ENCODE measurements at regions not wholly inside any gene's neighbourhood (a gene's known extent, or its start where the extent isn't known, plus 50 kb on each side); places are given as distances from the start of the nearest gene placed in this dataset.

- H3K27me3 Mint-ChIP-seq (ENCODE audit: low read depth): no peaks in the 10 kb centered on the region
- CTCF ChIA-PET: no interaction called here
- no peaks in the 10 kb centered on the region for H3K36me3 Mint-ChIP-seq (ENCODE audit: low read depth)
- DNase-seq (no peak), ATAC-seq (no peak)
- H3K4me3 Mint-ChIP-seq: no peak overlapping the region
- POLR2A ChIA-PET: no interaction called here
- H3K9me3 Mint-ChIP-seq (ENCODE audit: insufficient read depth): no peaks in the 10 kb centered on the region
- H3K4me1 Mint-ChIP-seq (ENCODE audit: low read depth): no peaks in the 10 kb centered on the region
- no peak overlapping the region for H3K27ac Mint-ChIP-seq
Observed at GRCh38 chr11:92797874-92798273, 171.6 kb upstream of the MTNR1B start.

- ATAC-seq (no peak), DNase-seq (no peak)
- Mint-ChIP-seq H3K27me3 (ENCODE audit: low read depth) (no peaks in the 10 kb centered on the region), H3K4me1 (ENCODE audit: low read depth) (no peaks in the 10 kb centered on the region), H3K27ac (no peak overlapping the region), H3K36me3 (ENCODE audit: low read depth) (no peaks in the 10 kb centered on the region), H3K4me3 (no peak overlapping the region), H3K9me3 (ENCODE audit: insufficient read depth) (no peaks in the 10 kb centered on the region)
- ChIA-PET POLR2A (no interaction called here), CTCF (no interaction called here)
Observed at GRCh38 chr11:92801685-92802084, 167.8 kb upstream of the MTNR1B start.

- ChIA-PET CTCF (no interaction called here), POLR2A (no interaction called here)
- H3K36me3 Mint-ChIP-seq (ENCODE audit: low read depth): no peaks in the 10 kb centered on the region
- no peaks in the 10 kb centered on the region for H3K9me3 Mint-ChIP-seq (ENCODE audit: insufficient read depth)
- ATAC-seq (no peak), DNase-seq (no peak)
- no peaks in the 10 kb centered on the region for H3K27me3 Mint-ChIP-seq (ENCODE audit: low read depth)
- no peak overlapping the region for H3K27ac Mint-ChIP-seq
- no peak overlapping the region for H3K4me3 Mint-ChIP-seq
- no peaks in the 10 kb centered on the region for H3K4me1 Mint-ChIP-seq (ENCODE audit: low read depth)
Observed at GRCh38 chr11:92802644-92803043, 166.8 kb upstream of the MTNR1B start.

GRCh38 chr11:92803391-92803790, 166.1 kb upstream of the MTNR1B start:
- POLR2A ChIA-PET: no interaction called here
- Mint-ChIP-seq H3K27ac (no peak overlapping the region), H3K4me3 (no peak overlapping the region), H3K9me3 (ENCODE audit: insufficient read depth) (no peaks in the 10 kb centered on the region), H3K27me3 (ENCODE audit: low read depth) (no peaks in the 10 kb centered on the region), H3K36me3 (ENCODE audit: low read depth) (no peaks in the 10 kb centered on the region), H3K4me1 (ENCODE audit: low read depth) (no peaks in the 10 kb centered on the region)
- CTCF ChIA-PET: no interaction called here
- ATAC-seq: no peak
- DNase-seq: no peak

GRCh38 chr11:92804388-92804966, 165.0 kb upstream of the MTNR1B start:
- H3K27me3 Mint-ChIP-seq (ENCODE audit: low read depth): no peaks in the 10 kb centered on the region
- ChIA-PET CTCF (no interaction called here), POLR2A (no interaction called here)
- no peak overlapping the region for H3K27ac Mint-ChIP-seq
- ATAC-seq (no peak), DNase-seq (no peak)
- no peak overlapping the region for H3K4me3 Mint-ChIP-seq
- no peaks in the 10 kb centered on the region for H3K9me3 Mint-ChIP-seq (ENCODE audit: insufficient read depth)
- H3K4me1 Mint-ChIP-seq (ENCODE audit: low read depth): no peaks in the 10 kb centered on the region
- no peaks in the 10 kb centered on the region for H3K36me3 Mint-ChIP-seq (ENCODE audit: low read depth)

DNA sequence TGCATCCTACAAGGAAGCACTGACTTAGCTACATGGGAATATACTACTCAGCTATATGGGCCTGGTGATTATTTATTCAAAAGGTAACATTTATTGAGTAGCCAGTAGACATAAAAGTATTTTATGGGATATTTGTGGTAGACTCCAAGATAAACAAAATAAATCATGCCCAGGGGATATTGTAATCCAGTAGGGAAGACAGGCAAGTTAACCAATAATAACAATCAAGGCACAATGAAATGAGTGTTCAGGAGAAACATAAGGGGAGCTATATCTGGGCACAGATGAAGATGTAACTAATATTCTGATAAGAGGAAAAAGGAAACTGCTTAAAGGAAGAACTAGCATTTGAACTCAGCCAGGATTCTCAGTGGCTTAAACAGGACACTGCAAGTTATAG, 161.4 kb upstream of the MTNR1B start:
- Mint-ChIP-seq H3K27ac (no peak overlapping the region), H3K36me3 (ENCODE audit: low read depth) (no peaks in the 10 kb centered on the region), H3K27me3 (ENCODE audit: low read depth) (no peaks in the 10 kb centered on the region), H3K9me3 (ENCODE audit: insufficient read depth) (no peaks in the 10 kb centered on the region), H3K4me3 (no peak overlapping the region), H3K4me1 (ENCODE audit: low read depth) (no peaks in the 10 kb centered on the region)
- POLR2A ChIA-PET: no interaction called here
- DNase-seq (no peak), ATAC-seq (no peak)
- CTCF ChIA-PET: no interaction called here

- ChIA-PET CTCF (no interaction called here), POLR2A (no interaction called here)
- no peaks in the 10 kb centered on the region for H3K9me3 Mint-ChIP-seq (ENCODE audit: insufficient read depth)
- DNase-seq (no peak), ATAC-seq (no peak)
- no peaks in the 10 kb centered on the region for H3K36me3 Mint-ChIP-seq (ENCODE audit: low read depth)
- no peaks in the 10 kb centered on the region for H3K4me1 Mint-ChIP-seq (ENCODE audit: low read depth)
- H3K27me3 Mint-ChIP-seq (ENCODE audit: low read depth): no peaks in the 10 kb centered on the region
- H3K27ac Mint-ChIP-seq: no peak overlapping the region
- no peak overlapping the region for H3K4me3 Mint-ChIP-seq
Observed at GRCh38 chr11:92810423-92811064, 158.9 kb upstream of the MTNR1B start.

- ChIA-PET POLR2A (no interaction called here), CTCF (no interaction called here)
- Mint-ChIP-seq H3K27ac (no peak overlapping the region), H3K27me3 (ENCODE audit: low read depth) (no peaks in the 10 kb centered on the region), H3K4me3 (no peak overlapping the region), H3K9me3 (ENCODE audit: insufficient read depth) (no peaks in the 10 kb centered on the region), H3K4me1 (ENCODE audit: low read depth) (no peaks in the 10 kb centered on the region), H3K36me3 (ENCODE audit: low read depth) (no peaks in the 10 kb centered on the region)
- ATAC-seq (no peak), DNase-seq (no peak)
Observed at GRCh38 chr11:92811341-92811740, 158.1 kb upstream of the MTNR1B start.

- DNase-seq: no peak
- no peaks in the 10 kb centered on the region for H3K4me1 Mint-ChIP-seq (ENCODE audit: low read depth)
- no peak for ATAC-seq
- H3K27ac Mint-ChIP-seq: no peak overlapping the region
- no peaks in the 10 kb centered on the region for H3K27me3 Mint-ChIP-seq (ENCODE audit: low read depth)
- CTCF ChIA-PET: no interaction called here
- no peaks in the 10 kb centered on the region for H3K36me3 Mint-ChIP-seq (ENCODE audit: low read depth)
- no peaks in the 10 kb centered on the region for H3K9me3 Mint-ChIP-seq (ENCODE audit: insufficient read depth)
- POLR2A ChIA-PET: no interaction called here
- H3K4me3 Mint-ChIP-seq: no peak overlapping the region
Observed at GRCh38 chr11:92812841-92813240, 156.6 kb upstream of the MTNR1B start.

DNA sequence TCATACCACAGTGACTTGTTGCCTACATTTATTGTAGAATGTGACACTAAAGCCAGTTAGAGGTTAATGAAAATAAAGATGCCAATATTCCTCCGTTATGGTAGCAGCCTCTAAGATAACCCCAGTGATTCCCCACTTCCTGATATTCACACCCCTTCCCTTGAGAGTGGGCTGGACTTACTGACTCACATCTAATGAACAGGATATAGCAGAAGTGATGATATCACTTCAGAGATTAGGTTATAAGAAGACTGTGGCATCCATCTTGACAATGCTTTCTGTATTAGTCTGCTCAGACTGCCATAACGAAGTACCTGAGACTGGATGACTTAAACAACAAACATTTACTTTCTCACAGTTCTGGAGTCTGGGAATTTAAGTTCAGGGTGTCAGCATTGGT, 149.6 kb upstream of the MTNR1B start:
- H3K27ac Mint-ChIP-seq: no peak overlapping the region
- no peak overlapping the region for H3K4me3 Mint-ChIP-seq
- no peaks in the 10 kb centered on the region for H3K36me3 Mint-ChIP-seq (ENCODE audit: low read depth)
- DNase-seq (no peak), ATAC-seq (no peak)
- H3K4me1 Mint-ChIP-seq (ENCODE audit: low read depth): no peaks in the 10 kb centered on the region
- no peaks in the 10 kb centered on the region for H3K9me3 Mint-ChIP-seq (ENCODE audit: insufficient read depth)
- no peaks in the 10 kb centered on the region for H3K27me3 Mint-ChIP-seq (ENCODE audit: low read depth)
- POLR2A ChIA-PET: no interaction called here
- CTCF ChIA-PET: no interaction called here

GRCh38 chr11:92820860-92821259, 148.6 kb upstream of the MTNR1B start:
- Mint-ChIP-seq H3K36me3 (ENCODE audit: low read depth) (no peaks in the 10 kb centered on the region), H3K4me3 (no peak overlapping the region), H3K27ac (no peak overlapping the region), H3K9me3 (ENCODE audit: insufficient read depth) (no peaks in the 10 kb centered on the region), H3K4me1 (ENCODE audit: low read depth) (no peaks in the 10 kb centered on the region), H3K27me3 (ENCODE audit: low read depth) (no peaks in the 10 kb centered on the region)
- ATAC-seq (no peak), DNase-seq (no peak)
- CTCF ChIA-PET: no interaction called here
- POLR2A ChIA-PET: no interaction called here

DNA sequence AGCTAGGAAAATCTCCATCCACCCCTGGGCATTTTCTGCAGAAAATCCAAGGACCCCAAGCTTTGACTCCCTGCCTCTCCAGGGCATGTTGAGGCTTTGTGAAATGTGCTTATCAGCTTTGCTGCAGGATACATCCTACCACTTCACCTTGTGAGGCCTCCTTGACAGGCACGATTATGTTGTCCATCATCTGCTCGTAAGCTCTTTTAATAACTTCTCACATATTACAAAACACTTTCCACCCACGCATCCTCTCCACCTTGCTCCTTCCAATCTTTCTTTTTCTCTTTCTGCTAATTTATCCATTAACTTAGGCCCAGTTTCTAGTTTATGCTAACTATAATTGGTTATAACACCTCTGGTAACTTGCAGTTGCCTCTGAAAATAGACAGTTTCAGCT, 147.0 kb upstream of the MTNR1B start:
- Mint-ChIP-seq H3K36me3 (ENCODE audit: low read depth) (no peaks in the 10 kb centered on the region), H3K9me3 (ENCODE audit: insufficient read depth) (no peaks in the 10 kb centered on the region), H3K27me3 (ENCODE audit: low read depth) (no peaks in the 10 kb centered on the region), H3K4me1 (ENCODE audit: low read depth) (no peaks in the 10 kb centered on the region), H3K4me3 (no peak overlapping the region), H3K27ac (no peak overlapping the region)
- CTCF ChIA-PET: no interaction called here
- POLR2A ChIA-PET: no interaction called here
- DNase-seq (no peak), ATAC-seq (no peak)

- Mint-ChIP-seq H3K9me3 (ENCODE audit: insufficient read depth) (no peaks in the 10 kb centered on the region), H3K27ac (no peak overlapping the region), H3K36me3 (ENCODE audit: low read depth) (no peaks in the 10 kb centered on the region), H3K4me1 (ENCODE audit: low read depth) (peaks cover 5% of the 10 kb centered on the region), H3K4me3 (no peak overlapping the region), H3K27me3 (ENCODE audit: low read depth) (peaks cover 4% of the 10 kb centered on the region)
- ATAC-seq (no peak), DNase-seq (no peak)
- CTCF ChIA-PET: no interaction called here
- POLR2A ChIA-PET: no interaction called here
Observed at GRCh38 chr11:92826136-92826535, 143.3 kb upstream of the MTNR1B start.

All from activated CD8-positive, alpha-beta T cell treated with anti-CD3 and anti-CD28 coated beads, Interleukin-2, amount 10 ng/mL, durations not matched to agents 7 days and 5 days (primary cell).